GM23338 (cell line): ENCODE measurements at regions not wholly inside any gene's neighbourhood (a gene's known extent, or its start where the extent isn't known, plus 50 kb on each side); places are given as distances from the start of the nearest gene placed in this dataset.

Source experiments
- ATAC-seq: fragments of 200-7000 bp; cut with Tn5 transposase; 3 replicates; pipeline ENCODE4 v1.9.1; 2020
- DNase-seq: peaks from one replicate; pipeline ENCODE4 v3.0.0-alpha.2; 2015; ENCODE audit warnings: low spot score
- H2AFZ ChIP-seq: fragments of 200-600 bp; sonication (generic); 2 replicates; pipeline ENCODE4 v1.8.0; 2016; ENCODE audit warnings: antibody characterized with exemption, mild to moderate bottlenecking, moderate library complexity
- H3F3A ChIP-seq: fragments of 200-600 bp; sonication (generic); replicated peaks from 2 replicates; pipeline ENCODE4 v1.8.0; 2017; ENCODE audit warnings: antibody characterized with exemption, mixed run types, low read depth
- H3K27ac ChIP-seq: fragments of 200-600 bp; sonication (generic); 2 replicates; pipeline ENCODE4 v1.6.1; 2016; ENCODE audit warnings: low read depth
- H3K27me3 ChIP-seq: fragments of 200-600 bp; sonication (generic); 2 replicates; pipeline ENCODE4 v1.8.0; 2016; ENCODE audit warnings: mild to moderate bottlenecking, mixed run types, moderate library complexity; ENCODE audit not compliant: insufficient read depth
- H3K36me3 ChIP-seq: fragments of 200-600 bp; sonication (generic); 2 replicates; pipeline ENCODE4 v1.8.0; 2016; ENCODE audit warnings: mild to moderate bottlenecking; ENCODE audit not compliant: insufficient read depth
- H3K4me1 ChIP-seq: fragments of 200-600 bp; sonication (generic); 2 replicates; pipeline ENCODE4 v1.8.0; 2016; ENCODE audit warnings: mild to moderate bottlenecking, moderate library complexity; ENCODE audit not compliant: insufficient read depth
- H3K4me2 ChIP-seq: fragments of 200-600 bp; sonication (generic); 2 replicates; pipeline ENCODE4 v1.7.1; 2017; ENCODE audit warnings: mixed run types
- H3K4me3 ChIP-seq: fragments of 200-600 bp; sonication (generic); 2 replicates; pipeline ENCODE4 v1.6.1; 2016; ENCODE audit warnings: mixed run types
- H3K79me2 ChIP-seq: fragments of 200-600 bp; sonication (generic); replicated peaks from 2 replicates; pipeline ENCODE4 v1.8.0; 2017; ENCODE audit warnings: mild to moderate bottlenecking; ENCODE audit not compliant: insufficient read depth
- H3K9me2 ChIP-seq: fragments of 200-600 bp; sonication (generic); 2 replicates; pipeline ENCODE4 v1.8.0; 2017; ENCODE audit not compliant: insufficient read depth
- H4K20me1 ChIP-seq: fragments of 200-600 bp; sonication (generic); replicated peaks from 2 replicates; pipeline ENCODE4 v1.8.0; 2017; ENCODE audit warnings: mild to moderate bottlenecking; ENCODE audit not compliant: insufficient read depth
- H3K27ac Mint-ChIP-seq: 2 replicates; pipeline ENCODE4 v1.8.0; 2020; ENCODE audit warnings: inconsistent platforms, mild to moderate bottlenecking, moderate library complexity, mixed read lengths
- H3K27me3 Mint-ChIP-seq: 3 replicates; pipeline ENCODE4 v1.8.0; 2022; ENCODE audit warnings: low read depth, mild to moderate bottlenecking, moderate library complexity, mixed read lengths, inconsistent platforms; ENCODE audit not compliant: insufficient read depth, poor library complexity
- H3K36me3 Mint-ChIP-seq: 3 replicates; pipeline ENCODE4 v1.8.0; 2021; ENCODE audit warnings: low read depth, mild to moderate bottlenecking, inconsistent platforms, moderate library complexity, mixed read lengths
- H3K4me1 Mint-ChIP-seq: 3 replicates; pipeline ENCODE4 v1.8.0; 2020; ENCODE audit warnings: mild to moderate bottlenecking, inconsistent platforms, mixed read lengths
- H3K4me3 Mint-ChIP-seq: 3 replicates; pipeline ENCODE4 v1.8.0; 2021; ENCODE audit warnings: moderate library complexity, mild to moderate bottlenecking, inconsistent platforms, mixed read lengths
- H3K9me3 Mint-ChIP-seq: 3 replicates; pipeline ENCODE4 v1.8.0; 2020; ENCODE audit warnings: moderate library complexity, mild to moderate bottlenecking, inconsistent platforms, mixed read lengths
- CREB1 ChIP-seq: fragments of 250-450 bp; sonication (Bioruptor Pico); IDR thresholded peaks from 2 replicates; pipeline ENCODE4 v1.5.0; 2020; ENCODE audit warnings: low read depth, mild to moderate bottlenecking, moderate library complexity
- EZH2 ChIP-seq: fragments of 200-600 bp; sonication (generic); IDR thresholded peaks from one replicate; pipeline ENCODE4 v1.8.0; 2017; ENCODE audit warnings: antibody characterized with exemption, mild to moderate bottlenecking, low read depth; ENCODE audit not compliant: unreplicated experiment
- EZH2phosphoT487 ChIP-seq: fragments of 200-600 bp; sonication (generic); IDR thresholded peaks from one replicate; pipeline ENCODE4 v1.8.1; 2018; ENCODE audit warnings: antibody characterized with exemption; ENCODE audit not compliant: unreplicated experiment
- JUNB ChIP-seq: IDR thresholded peaks from one replicate; pipeline ENCODE4 v1.6.1; 2016; ENCODE audit warnings: antibody characterized with exemption; ENCODE audit not compliant: unreplicated experiment
- POLR2AphosphoS5 ChIP-seq: IDR thresholded peaks from 2 replicates; pipeline ENCODE4 v1.6.1; 2016; ENCODE audit warnings: antibody characterized with exemption, low read depth
- STAT1 ChIP-seq: IDR thresholded peaks from one replicate; pipeline ENCODE4 v1.6.1; 2016; ENCODE audit warnings: antibody characterized with exemption; ENCODE audit not compliant: unreplicated experiment
- ZNF114 ChIP-seq: fragments of 250-450 bp; sonication (Bioruptor Pico); IDR thresholded peaks from 2 replicates; pipeline ENCODE4 v1.5.0; 2020; ENCODE audit warnings: mild to moderate bottlenecking, moderate library complexity
- ZNF331 ChIP-seq: fragments of 250-450 bp; sonication (Bioruptor Pico); IDR thresholded peaks from 2 replicates; pipeline ENCODE4 v1.5.0; 2020; ENCODE audit warnings: low read depth, mild to moderate bottlenecking, moderate library complexity
- TF ChIP-seq, protein P1 (sequence below), 2 experiments: fragments of 200-600 bp in 1 of 2; sonication (generic) in 1 of 2; conservative IDR thresholded peaks; 2 replicates each; pipeline versions ENCODE4 v1.5.1 to v1.6.1; 2016 to 2017; ENCODE audit warnings: antibody characterized with exemption in 2 of 2, low read depth in 2 of 2, mild to moderate bottlenecking in 2 of 2, moderate library complexity in 1 of 2
- TF ChIP-seq, protein P2 (sequence below): IDR thresholded peaks from 2 replicates; pipeline ENCODE4 v1.6.1; 2016; ENCODE audit warnings: antibody characterized with exemption
- TF ChIP-seq, protein P3 (sequence below): IDR thresholded peaks from one replicate; pipeline ENCODE4 v1.6.1; 2018; ENCODE audit warnings: antibody characterized with exemption; ENCODE audit not compliant: unreplicated experiment

DNA sequence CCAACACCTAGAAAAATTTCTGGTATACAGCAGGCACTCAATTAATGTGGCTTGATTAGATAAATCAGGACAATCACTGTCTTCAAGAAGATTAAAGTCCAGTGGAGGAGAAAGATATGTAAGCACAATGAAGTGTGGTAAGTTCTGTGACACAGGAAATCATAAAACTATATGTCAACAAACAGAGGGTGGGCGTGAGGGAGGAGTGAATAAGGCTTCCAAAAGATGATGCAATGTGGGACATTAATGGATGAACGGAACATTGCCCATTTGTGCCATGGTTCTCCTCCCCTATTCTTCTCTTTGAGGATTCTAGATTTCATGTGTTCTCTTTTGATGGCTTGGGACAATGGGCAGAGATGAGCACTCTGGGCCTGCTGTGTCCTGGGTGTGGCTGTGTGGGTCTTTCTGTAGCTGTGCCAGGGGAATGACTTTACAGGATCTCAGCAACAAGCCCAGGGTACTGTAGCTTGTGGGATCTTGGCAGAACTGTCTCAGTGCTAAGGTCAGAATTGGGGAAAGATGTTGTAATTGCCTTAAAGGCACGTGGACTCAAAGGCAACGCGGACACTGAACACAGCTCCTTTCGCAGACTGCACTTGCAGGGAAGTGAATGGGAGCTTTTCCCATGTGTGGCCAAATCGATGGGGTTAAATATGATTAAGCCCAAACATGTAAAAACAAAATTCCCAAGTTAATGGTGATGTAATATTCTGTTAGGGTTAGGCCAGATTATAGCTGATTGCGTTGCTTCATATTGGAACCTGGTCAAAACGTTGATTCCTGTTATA lies 366.9 kb downstream of the TGFB2 start:
- Histone ChIP-seq H3K27me3 (no peaks in the 10 kb centered on the region), H3K36me3 (no peaks in the 10 kb centered on the region), H3K4me2 (no peak overlapping the region), H4K20me1 (no peaks in the 10 kb centered on the region), H3K27ac (no peak overlapping the region), H2AFZ (no peak overlapping the region), H3K79me2 (no peaks in the 10 kb centered on the region), H3F3A (no peaks in the 10 kb centered on the region), H3K4me3 (no peak overlapping the region), H3K9me2 (0 out of 2 replicates have a peak, but pooled peaks cover 5% of the 10 kb centered on the region), H3K4me1 (no peaks in the 10 kb centered on the region)
- H3K9me3 Mint-ChIP-seq: peaks cover 9% of the 10 kb centered on the region; the same call in 1 of the 3 replicates
- H3K4me3 Mint-ChIP-seq: no peak overlapping the region
- ATAC-seq (no peak), DNase-seq (no peak)
- H3K27ac Mint-ChIP-seq: 0 out of 2 replicates have a peak overlapping the region, but pooled peaks have one; percentile 9
- no peaks in the 10 kb centered on the region for H3K4me1 Mint-ChIP-seq
- H3K27me3 Mint-ChIP-seq: no peaks in the 10 kb centered on the region
- H3K36me3 Mint-ChIP-seq: 0 out of 3 replicates have a peak, but pooled peaks cover 3% of the 10 kb centered on the region
- TF ChIP-seq JUNB (no peak), ZNF331 (no peak), CREB1 (no peak), STAT1 (no peak)
- TF ChIP-seq, protein P1, sequence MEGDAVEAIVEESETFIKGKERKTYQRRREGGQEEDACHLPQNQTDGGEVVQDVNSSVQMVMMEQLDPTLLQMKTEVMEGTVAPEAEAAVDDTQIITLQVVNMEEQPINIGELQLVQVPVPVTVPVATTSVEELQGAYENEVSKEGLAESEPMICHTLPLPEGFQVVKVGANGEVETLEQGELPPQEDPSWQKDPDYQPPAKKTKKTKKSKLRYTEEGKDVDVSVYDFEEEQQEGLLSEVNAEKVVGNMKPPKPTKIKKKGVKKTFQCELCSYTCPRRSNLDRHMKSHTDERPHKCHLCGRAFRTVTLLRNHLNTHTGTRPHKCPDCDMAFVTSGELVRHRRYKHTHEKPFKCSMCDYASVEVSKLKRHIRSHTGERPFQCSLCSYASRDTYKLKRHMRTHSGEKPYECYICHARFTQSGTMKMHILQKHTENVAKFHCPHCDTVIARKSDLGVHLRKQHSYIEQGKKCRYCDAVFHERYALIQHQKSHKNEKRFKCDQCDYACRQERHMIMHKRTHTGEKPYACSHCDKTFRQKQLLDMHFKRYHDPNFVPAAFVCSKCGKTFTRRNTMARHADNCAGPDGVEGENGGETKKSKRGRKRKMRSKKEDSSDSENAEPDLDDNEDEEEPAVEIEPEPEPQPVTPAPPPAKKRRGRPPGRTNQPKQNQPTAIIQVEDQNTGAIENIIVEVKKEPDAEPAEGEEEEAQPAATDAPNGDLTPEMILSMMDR (conservative IDR thresholded peaks at IDR 0.05; ENCODE audit: low read depth in 2 of 2): no peak
- TF ChIP-seq, protein P2, sequence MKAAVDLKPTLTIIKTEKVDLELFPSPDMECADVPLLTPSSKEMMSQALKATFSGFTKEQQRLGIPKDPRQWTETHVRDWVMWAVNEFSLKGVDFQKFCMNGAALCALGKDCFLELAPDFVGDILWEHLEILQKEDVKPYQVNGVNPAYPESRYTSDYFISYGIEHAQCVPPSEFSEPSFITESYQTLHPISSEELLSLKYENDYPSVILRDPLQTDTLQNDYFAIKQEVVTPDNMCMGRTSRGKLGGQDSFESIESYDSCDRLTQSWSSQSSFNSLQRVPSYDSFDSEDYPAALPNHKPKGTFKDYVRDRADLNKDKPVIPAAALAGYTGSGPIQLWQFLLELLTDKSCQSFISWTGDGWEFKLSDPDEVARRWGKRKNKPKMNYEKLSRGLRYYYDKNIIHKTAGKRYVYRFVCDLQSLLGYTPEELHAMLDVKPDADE: no peak
- TF ChIP-seq, protein P3, sequence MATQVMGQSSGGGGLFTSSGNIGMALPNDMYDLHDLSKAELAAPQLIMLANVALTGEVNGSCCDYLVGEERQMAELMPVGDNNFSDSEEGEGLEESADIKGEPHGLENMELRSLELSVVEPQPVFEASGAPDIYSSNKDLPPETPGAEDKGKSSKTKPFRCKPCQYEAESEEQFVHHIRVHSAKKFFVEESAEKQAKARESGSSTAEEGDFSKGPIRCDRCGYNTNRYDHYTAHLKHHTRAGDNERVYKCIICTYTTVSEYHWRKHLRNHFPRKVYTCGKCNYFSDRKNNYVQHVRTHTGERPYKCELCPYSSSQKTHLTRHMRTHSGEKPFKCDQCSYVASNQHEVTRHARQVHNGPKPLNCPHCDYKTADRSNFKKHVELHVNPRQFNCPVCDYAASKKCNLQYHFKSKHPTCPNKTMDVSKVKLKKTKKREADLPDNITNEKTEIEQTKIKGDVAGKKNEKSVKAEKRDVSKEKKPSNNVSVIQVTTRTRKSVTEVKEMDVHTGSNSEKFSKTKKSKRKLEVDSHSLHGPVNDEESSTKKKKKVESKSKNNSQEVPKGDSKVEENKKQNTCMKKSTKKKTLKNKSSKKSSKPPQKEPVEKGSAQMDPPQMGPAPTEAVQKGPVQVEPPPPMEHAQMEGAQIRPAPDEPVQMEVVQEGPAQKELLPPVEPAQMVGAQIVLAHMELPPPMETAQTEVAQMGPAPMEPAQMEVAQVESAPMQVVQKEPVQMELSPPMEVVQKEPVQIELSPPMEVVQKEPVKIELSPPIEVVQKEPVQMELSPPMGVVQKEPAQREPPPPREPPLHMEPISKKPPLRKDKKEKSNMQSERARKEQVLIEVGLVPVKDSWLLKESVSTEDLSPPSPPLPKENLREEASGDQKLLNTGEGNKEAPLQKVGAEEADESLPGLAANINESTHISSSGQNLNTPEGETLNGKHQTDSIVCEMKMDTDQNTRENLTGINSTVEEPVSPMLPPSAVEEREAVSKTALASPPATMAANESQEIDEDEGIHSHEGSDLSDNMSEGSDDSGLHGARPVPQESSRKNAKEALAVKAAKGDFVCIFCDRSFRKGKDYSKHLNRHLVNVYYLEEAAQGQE: no peak

DNA sequence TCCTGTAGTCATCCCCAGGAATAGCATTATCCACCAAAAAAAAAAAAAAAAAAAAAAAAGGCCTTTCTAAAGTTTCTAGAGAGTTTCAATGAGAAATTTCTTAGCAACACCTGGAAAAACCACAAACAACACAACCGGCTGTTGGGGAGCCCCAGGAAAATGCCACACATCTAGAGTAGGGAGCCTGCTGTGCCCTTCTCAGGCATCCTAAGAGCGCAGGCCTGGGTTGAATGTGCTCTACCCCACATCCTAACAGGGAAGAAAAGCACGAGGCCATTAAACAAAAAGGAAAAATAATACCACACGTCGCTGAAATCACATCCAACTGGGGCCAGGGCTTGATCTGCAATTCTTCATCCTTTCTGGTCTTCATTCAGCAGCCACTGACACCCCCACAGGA lies 367.5 kb downstream of the TGFB2 start:
- Histone ChIP-seq H3K36me3 (no peaks in the 10 kb centered on the region), H3K4me1 (no peaks in the 10 kb centered on the region), H4K20me1 (no peaks in the 10 kb centered on the region), H3K4me3 (no peak overlapping the region), H3K79me2 (no peaks in the 10 kb centered on the region), H2AFZ (no peak overlapping the region), H3K27me3 (no peaks in the 10 kb centered on the region), H3K9me2 (0 out of 2 replicates have a peak, but pooled peaks cover 5% of the 10 kb centered on the region), H3K4me2 (no peak overlapping the region), H3K27ac (no peak overlapping the region), H3F3A (no peaks in the 10 kb centered on the region)
- Mint-ChIP-seq H3K36me3 (0 out of 3 replicates have a peak, but pooled peaks cover 3% of the 10 kb centered on the region), H3K4me1 (no peaks in the 10 kb centered on the region), H3K27ac (no peak overlapping the region), H3K27me3 (no peaks in the 10 kb centered on the region), H3K4me3 (no peak overlapping the region), H3K9me3 (peaks cover 9% of the 10 kb centered on the region; the same call in 1 of the 3 replicates)
- TF ChIP-seq EZH2: no peak
- TF ChIP-seq POLR2AphosphoS5: no peak
- TF ChIP-seq EZH2phosphoT487: no peak
- no peak for TF ChIP-seq STAT1
- no peak for TF ChIP-seq ZNF114 (CRISPR knock-in tag)
- DNase-seq (no peak), ATAC-seq (no peak)
